NCI-H2196 treated with DMSO at 0.1 percent for 48 hours (cell line): ENCODE measurements at regions not wholly inside any gene's neighbourhood (a gene's known extent, or its start where the extent isn't known, plus 50 kb on each side); places are given as distances from the start of the nearest gene placed in this dataset.

ENCODE experiments used
- DNase-seq: peaks from one replicate; lab custom pipeline; 2025; ENCODE audit not compliant: unreplicated experiment; lab: John Stamatoyannopoulos, UW

- no peak for DNase-seq
These were observed 62.7 kb downstream of the NPTX2 start for GRCh38 chr7:98679741-98680140.

- DNase-seq: no peak
These were observed 64.4 kb downstream of the NPTX2 start for GRCh38 chr7:98681511-98681910.

DNA sequence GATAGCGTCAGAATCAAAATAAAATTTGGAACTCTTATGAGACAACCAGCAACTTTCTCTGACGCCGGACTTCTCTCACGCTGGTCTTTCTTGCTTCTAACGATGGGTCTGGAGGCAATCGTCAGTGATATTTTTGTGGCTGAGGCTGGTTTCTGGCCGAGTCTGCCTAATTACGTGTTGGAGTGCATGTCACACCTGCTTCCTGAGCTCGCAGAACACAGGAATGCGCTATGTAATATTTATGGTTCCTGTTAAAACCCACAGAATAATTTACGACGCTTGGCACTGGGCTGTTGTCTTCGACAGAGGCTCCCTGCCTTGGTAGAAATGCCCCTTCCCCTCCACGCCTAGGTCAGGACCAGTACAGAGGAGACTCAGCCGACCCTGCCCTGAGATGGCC, 64.9 kb downstream of the NPTX2 start:
- no peak for DNase-seq

DNA sequence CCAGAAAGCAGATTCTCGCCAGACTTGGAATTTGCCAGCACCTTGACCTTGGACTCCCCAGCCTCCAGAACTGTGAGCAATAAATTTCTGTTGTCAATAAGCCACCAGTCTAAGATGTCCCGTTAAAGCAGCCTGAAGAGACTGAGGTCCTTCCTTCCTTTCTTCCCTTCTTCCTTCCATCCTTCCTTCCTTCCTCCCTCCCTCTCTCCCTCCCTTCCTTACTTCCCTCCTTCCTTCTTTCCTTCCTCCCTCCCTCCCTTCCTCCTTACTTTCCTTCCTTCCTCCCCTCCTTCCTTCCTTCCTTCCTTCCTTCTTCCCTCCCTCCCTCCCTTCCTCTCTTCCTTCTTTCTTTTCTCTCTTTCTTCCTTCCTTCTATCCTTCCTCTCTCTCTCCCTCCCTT, 66.4 kb downstream of the NPTX2 start:
- DNase-seq: no peak

DNA sequence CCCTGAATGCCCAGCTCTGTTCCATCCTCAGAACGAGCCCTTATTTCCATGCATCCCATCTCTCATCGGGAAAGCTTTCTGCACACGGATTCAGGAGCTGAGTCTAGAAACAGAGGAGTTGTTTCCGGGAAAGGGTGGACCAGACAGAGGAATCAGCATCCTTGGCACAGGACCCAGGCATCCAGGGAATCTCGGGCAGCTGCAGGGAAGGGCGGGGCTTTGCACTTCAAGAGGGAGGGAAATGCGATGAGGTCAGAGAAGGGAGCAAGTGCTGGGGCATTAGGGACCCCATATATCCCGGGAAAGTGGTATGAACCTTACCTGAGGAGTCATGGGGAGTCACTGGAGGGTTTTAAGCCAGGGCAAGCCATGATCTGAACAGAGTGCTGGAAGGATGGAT, 68.5 kb downstream of the NPTX2 start:
- no peak for DNase-seq

DNA sequence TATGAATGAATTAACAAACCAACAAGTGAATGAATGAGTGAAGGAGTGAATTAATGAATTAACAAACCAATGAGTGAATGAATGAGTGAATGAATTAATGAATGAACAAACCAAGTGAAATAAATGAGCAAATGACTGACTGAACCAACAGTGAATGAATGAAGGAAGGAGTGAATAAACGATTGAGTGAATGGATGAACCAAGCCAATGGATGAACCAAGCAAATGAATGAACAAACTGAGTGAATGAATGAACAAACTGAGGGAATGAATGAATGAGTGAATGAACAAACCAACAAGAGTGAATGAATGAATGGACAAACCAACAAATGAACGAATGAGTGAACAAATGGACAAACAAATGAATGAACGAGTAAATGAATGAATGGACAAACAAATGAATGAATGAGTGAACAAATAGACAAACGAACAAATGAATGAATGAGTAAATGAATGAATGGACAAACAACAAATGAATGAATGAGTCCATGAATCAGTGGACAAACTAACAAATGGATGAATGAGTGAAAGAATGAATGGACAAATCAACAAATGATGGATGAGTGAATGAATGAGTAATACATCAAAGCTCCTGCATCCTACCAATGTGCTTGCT, 69.5 kb downstream of the NPTX2 start:
- DNase-seq: no peak

DNA sequence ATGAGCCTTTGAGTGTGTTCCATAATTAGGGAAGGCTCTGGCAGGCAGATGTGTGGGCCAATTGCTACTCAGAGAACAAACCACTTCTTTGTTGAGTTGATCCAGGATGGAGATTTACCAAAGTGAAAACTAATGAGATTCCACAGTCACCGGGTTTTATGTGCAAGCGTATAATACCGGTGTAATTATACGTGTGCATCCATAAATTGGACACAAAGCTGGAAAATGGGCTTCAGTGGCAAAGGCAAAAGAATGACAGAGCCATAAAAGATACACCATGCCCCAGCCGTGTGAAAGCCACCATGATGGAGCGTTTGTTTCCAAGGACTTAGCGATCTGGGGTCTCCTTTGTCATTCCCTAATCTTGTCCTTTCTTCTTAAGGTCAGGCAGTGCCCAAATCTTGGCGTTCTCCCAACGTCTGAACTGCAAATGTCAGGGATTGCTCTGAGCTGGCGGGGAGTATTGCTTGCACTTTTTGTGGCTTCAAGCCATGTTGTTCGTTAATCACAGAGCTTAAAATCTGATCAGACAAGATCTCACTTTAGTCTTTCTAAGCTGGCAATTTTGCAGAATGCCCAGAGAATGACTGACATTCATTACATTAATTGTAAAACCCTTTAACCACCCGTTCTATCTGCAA, 70.1 kb downstream of the NPTX2 start:
- no peak for DNase-seq

GRCh38 chr7:98691619-98692018, 74.5 kb downstream of the NPTX2 start:
- DNase-seq: no peak

DNA sequence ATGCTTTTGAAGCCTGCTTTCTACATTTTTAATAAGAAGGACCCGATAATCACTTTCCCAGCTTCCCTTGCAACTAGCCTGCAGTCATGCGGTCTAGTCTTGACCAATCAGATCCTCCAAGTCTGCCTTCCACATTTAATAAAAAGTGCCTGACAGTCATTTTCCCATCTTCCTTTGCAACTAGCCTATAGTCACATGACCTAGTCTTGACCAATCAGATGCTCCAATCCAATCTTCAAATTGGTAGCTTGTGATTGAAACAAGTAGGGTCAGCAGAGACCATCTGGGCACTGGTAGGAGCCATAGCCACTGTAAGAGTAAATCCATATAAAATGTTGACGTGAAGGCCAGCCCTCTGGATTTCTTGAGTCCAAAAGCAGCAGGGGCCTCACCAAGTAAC, 80.0 kb downstream of the NPTX2 start:
- DNase-seq: no peak

- DNase-seq: no peak
These were observed 80.6 kb downstream of the NPTX2 start for GRCh38 chr7:98697485-98698240.

GRCh38 chr7:98698976-98699375, 81.9 kb downstream of the NPTX2 start:
- no peak for DNase-seq

DNA sequence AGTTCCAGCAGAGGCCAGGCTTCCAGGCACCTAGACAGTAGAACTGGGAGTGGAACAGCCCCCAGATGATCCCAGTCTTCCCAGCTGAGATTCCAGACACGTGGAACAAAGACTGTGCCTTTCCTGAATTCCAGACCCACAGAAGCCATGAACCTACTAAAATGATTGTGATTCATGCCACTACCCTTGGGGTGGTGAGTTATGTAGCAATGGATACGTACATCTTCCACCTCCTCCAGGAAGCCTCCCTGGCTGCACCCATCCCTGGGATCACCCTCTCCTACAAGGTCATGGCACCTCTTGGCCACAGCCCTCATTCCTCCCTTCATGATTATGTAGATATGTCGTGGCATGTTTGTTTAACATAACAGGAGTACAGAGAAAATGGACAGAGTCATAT, 83.4 kb downstream of the NPTX2 start:
- no peak for DNase-seq

GRCh38 chr7:98701372-98701771, 84.3 kb downstream of the NPTX2 start:
- no peak for DNase-seq

- no peak for DNase-seq
These were observed 84.9 kb downstream of the NPTX2 start for GRCh38 chr7:98702021-98702420.

GRCh38 chr7:98703916-98704315, 86.8 kb downstream of the NPTX2 start:
- no peak for DNase-seq

DNA sequence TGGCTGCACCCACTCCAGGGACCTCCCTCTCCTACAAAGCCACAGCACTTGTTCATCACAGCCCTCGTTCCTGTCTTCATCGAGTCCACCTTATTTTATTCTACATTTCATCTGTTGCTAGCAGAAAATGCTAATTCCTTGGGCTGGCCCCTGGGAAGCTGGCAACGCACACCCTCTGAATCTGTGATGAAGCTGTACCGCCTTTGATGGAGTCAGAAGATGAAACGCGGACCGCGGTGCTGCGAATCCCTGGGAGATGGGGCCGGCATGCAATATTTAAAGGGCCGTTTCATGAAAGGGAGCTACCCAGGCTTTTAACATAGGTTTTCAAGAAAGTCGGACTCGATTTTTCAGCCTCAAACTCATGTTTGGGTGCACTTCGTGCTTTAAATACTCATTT, 88.5 kb downstream of the NPTX2 start:
- DNase-seq: no peak

GRCh38 chr7:98707076-98707475, 90.0 kb downstream of the NPTX2 start:
- DNase-seq: no peak

DNA sequence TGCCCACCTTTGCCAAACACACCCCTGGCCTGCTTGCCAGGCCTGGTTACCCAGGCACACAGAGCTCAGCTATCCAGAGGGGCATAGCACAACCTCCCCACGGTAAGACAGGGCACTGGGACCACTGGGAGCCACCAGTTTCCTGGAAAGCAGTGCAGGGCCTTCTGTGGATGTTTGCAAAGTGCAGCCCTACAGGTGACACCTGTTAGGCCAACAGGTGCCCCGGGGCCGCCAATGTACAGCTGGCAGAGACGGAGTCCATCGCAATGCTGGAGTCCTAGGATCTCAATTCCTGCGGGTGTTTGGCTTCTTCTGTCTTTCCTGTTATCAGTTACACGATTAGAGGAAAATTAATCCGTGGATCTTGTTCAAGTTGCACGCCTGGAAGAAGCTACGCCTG, 94.9 kb downstream of the NPTX2 start:
- DNase-seq: no peak

DNA sequence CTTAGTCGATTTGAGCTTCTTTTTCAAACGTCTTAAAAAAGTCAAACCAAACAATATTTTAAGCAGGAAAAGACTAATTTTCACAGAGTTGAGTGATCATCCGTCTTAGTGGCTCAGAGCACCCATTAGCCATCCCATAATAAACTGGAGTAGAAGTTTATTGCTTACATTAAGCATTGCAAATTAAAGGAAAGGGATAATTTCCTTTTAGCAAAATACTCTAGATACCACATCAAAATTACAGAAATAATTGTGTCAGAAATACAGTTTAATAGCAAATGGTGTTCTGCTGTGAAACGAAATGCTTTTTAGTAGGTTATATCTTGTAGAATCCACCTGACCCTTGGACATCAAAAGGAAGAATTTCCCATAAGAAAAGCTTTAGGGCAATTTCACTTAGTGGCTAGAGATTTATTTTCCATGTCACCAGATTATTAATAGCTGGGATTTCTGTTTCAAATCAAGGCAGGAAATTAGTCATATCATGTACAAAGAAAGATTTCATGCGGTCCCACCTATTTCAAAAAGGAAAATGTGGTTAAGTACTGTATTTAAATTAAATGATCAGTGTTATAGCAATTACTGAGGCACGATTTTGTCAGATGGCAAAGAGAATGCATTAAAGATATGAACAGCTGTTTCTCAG, 96.2 kb downstream of the NPTX2 start:
- DNase-seq: no peak

- no peak for DNase-seq
These were observed 102.3 kb downstream of the NPTX2 start for GRCh38 chr7:98719396-98719795.

GRCh38 chr7:98722402-98722801, 105.3 kb downstream of the NPTX2 start:
- no peak for DNase-seq

DNA sequence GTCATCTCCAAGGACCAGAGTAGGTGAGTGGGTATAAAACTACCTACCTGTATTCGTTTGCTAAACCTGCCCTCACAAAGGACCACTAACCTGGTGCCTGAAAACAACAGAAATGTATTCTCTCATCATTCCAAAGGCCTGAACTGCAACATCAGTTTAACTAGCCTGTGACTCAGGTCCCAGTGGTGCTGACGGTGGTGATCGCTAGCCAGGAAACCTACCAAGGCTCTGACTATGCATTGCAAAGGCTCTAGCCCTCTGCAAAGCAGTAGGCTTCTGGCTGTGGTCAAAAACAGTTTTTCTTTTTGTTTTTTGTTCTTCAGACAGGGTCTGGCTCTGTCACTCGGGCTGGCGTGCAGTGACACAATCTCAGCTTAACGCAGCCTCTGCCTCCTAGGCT, 107.5 kb downstream of the NPTX2 start:
- no peak for DNase-seq
